ENCODE measurements at regions not wholly inside any gene's neighbourhood (a gene's known extent, or its start where the extent isn't known, plus 50 kb on each side); places are given as distances from the start of the nearest gene placed in this dataset.

GRCh38 chr1:184860985-184861754 is 106.5 kb upstream of the EDEM3 start:
- TF ChIP-seq CTCF (IDR thresholded peaks at IDR 0.05; ENCODE audit: low read depth, low read length, poor library complexity, severe bottlenecking), result no peak
- no peak for TF ChIP-seq EZH2phosphoT487 (IDR thresholded peaks at IDR 0.05; ENCODE audit: borderline replicate concordance, low read length)

All from DOHH2 (cell line).